ENCODE measurements at regions not wholly inside any gene's neighbourhood (a gene's known extent, or its start where the extent isn't known, plus 50 kb on each side); places are given as distances from the start of the nearest gene placed in this dataset.

- DNase-seq (ENCODE audit: low spot score) = no peak
- H3K9me3 ChIP-seq = no peaks in the 10 kb centered on the region
- no peak for TF ChIP-seq CTCF (IDR thresholded peaks at IDR 0.05)
- H3K36me3 ChIP-seq = no peaks in the 10 kb centered on the region
- no peaks in the 10 kb centered on the region for H3K27me3 ChIP-seq (replicated peaks; ENCODE audit: insufficient read depth)
- H3K4me1 ChIP-seq (ENCODE audit: control insufficient read depth in 1 of 2, low read depth in 2 of 2) = no peaks in the 10 kb centered on the region
- no peak overlapping the region for H3K4me3 ChIP-seq
- H3K27ac ChIP-seq = no peak overlapping the region
- ATAC-seq (ENCODE audit: insufficient number of reproducible peaks, low FRiP score, low read depth) = no peak
These were observed 227.7 kb downstream of the C4orf33 start for GRCh38 chr4:129323658-129324057.

DNA sequence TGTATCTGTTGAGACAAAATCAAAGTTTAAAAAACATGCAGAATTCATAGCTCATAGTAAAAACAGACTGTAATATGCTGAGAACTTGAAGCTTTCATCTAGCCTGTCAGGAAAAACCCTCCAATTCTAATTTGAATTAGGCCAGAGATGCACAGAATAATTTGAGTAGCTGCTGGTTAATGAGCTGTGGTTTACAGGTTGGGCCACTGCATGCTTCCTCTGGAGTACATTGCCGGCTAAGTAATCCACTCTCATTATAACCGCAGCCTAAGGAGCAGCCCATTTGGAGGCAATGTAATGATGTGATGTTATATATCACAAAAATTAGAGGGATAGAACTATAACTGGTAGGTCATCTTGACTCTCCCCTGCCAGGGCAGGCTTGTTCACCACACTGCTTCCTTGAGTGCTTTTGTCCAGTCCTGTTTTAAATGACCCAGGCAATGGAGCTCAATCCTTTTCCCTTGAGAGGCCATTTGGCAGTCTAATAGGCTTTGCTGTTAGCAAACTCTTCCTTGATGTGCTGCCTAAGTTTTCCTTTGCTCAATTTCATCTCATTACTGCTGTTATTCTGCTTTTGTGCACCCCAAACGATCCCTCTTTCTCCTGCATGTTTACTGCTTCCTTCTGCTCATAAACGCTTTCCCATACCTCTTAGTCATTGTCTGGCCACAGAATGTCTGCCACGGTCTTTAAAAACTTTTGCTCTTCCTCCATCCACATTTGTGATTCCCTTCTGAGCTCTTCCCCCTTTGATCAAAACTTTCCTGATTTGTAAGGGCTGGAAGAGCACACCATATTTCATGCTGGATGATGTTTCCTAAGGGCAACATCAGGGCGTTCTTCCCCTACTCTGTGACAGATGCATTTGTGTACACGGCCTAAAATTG is 230.9 kb downstream of the C4orf33 start:
- no peaks in the 10 kb centered on the region for H3K36me3 ChIP-seq
- H3K27me3 ChIP-seq (replicated peaks; ENCODE audit: insufficient read depth) = no peaks in the 10 kb centered on the region
- H3K4me1 ChIP-seq (ENCODE audit: control insufficient read depth in 1 of 2, low read depth in 2 of 2) = no peaks in the 10 kb centered on the region
- no peaks in the 10 kb centered on the region for H3K9me3 ChIP-seq
- no peak overlapping the region for H3K4me3 ChIP-seq
- no peak for ATAC-seq (ENCODE audit: insufficient number of reproducible peaks, low FRiP score, low read depth)
- DNase-seq (ENCODE audit: low spot score) = no peak
- H3K27ac ChIP-seq = no peak overlapping the region
- no peak for TF ChIP-seq CTCF (IDR thresholded peaks at IDR 0.05)

DNA sequence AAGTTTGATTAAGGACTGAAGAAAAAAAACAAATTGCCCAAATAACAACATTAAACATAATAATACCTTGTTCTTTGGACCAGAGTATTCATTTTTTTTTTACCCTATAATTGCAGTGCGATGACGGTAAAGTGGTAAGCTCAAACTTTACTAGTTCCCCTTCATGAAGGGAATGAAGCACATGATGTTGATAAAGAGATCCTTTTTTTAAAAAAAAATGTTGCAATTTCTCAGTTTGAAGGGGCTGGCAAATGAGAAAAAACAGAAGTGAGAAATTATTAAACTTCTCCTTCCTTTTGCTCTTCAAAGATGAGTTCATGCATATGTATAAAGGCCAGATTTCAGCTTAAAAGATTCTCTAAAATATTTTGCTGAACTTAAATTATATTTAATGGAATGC is 231.7 kb downstream of the C4orf33 start:
- Histone ChIP-seq H3K27me3 (replicated peaks; ENCODE audit: insufficient read depth) (no peaks in the 10 kb centered on the region), H3K36me3 (no peaks in the 10 kb centered on the region), H3K9me3 (no peaks in the 10 kb centered on the region), H3K4me3 (no peak overlapping the region), H3K4me1 (ENCODE audit: control insufficient read depth in 1 of 2, low read depth in 2 of 2) (no peaks in the 10 kb centered on the region), H3K27ac (no peak overlapping the region)
- TF ChIP-seq CTCF (IDR thresholded peaks at IDR 0.05) = no peak
- DNase-seq (ENCODE audit: low spot score) (no peak), ATAC-seq (ENCODE audit: insufficient number of reproducible peaks, low FRiP score, low read depth) (no peak)

DNA sequence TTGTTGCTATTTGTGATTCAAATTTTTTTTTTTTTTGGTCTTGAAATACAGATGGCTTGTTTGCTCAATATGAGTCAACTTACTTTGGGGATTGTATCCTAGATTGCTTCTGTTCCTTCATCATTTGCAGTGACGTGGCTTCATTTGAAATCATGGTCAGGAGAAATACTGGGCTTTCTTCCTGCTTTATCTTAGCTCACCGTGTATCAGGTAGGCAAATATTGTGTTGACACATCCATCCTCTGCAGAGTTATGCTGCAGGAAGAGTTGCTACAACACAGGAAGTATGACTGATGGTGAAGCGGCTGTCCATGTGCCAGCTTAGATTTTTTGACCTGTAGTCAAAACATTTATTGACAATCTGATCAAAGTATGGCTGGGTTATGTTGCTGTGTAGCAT is 232.2 kb downstream of the C4orf33 start:
- Histone ChIP-seq H3K36me3 (no peaks in the 10 kb centered on the region), H3K4me1 (ENCODE audit: control insufficient read depth in 1 of 2, low read depth in 2 of 2) (no peaks in the 10 kb centered on the region), H3K27ac (no peak overlapping the region), H3K4me3 (no peak overlapping the region), H3K9me3 (no peaks in the 10 kb centered on the region), H3K27me3 (replicated peaks; ENCODE audit: insufficient read depth) (no peaks in the 10 kb centered on the region)
- ATAC-seq (ENCODE audit: insufficient number of reproducible peaks, low FRiP score, low read depth) = no peak
- DNase-seq (ENCODE audit: low spot score) = no peak
- no peak for TF ChIP-seq CTCF (IDR thresholded peaks at IDR 0.05)

- Histone ChIP-seq H3K4me3 (no peak overlapping the region), H3K27me3 (replicated peaks; ENCODE audit: insufficient read depth) (no peaks in the 10 kb centered on the region), H3K9me3 (no peaks in the 10 kb centered on the region), H3K36me3 (no peaks in the 10 kb centered on the region), H3K4me1 (ENCODE audit: control insufficient read depth in 1 of 2, low read depth in 2 of 2) (no peaks in the 10 kb centered on the region), H3K27ac (no peak overlapping the region)
- ATAC-seq (ENCODE audit: insufficient number of reproducible peaks, low FRiP score, low read depth) = no peak
- DNase-seq (ENCODE audit: low spot score) = no peak
- no peak for TF ChIP-seq CTCF (IDR thresholded peaks at IDR 0.05)
These were observed 238.2 kb downstream of the C4orf33 start for GRCh38 chr4:129334136-129334535.

All from thoracic aorta (tissue), 2 donors.